ENCODE measurements at regions not wholly inside any gene's neighbourhood (a gene's known extent, or its start where the extent isn't known, plus 50 kb on each side); places are given as distances from the start of the nearest gene placed in this dataset.

DNA sequence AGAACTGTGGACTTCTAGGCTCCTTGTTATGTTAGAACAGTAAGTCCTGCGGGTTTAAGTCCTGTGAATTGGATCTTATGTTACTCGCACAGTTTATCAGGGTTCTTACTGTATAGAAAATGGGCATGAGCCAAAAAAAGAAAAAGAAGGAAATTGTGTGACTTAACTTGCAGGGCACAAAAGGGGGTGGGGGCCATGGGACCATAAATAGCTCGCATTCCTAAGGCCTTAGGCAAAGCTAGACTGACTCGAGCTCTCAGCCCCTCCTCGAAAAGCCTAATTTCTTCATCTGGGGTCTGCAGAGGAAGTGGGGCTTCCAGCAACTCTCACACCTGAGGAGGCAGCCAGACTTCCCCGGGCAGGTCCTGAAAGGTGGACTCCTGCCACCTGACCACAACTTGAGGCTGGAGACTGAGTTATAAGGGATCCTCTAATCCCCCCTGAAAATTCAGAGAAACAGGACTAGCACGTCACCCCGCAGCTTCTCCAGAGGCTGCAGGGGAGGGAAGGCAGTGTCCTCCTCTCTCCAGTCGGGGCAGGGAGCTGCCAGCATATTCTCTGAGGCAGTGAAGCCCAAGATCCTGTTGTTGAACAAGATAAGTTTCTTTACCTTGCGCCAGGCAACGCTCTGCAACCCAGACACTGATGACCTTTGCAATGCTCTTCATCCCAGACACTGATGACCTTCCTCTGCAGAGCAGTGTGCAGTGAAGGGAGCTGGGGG lies 280.5 kb downstream of the PCNX1 start:
- TF ChIP-seq, protein P1, sequence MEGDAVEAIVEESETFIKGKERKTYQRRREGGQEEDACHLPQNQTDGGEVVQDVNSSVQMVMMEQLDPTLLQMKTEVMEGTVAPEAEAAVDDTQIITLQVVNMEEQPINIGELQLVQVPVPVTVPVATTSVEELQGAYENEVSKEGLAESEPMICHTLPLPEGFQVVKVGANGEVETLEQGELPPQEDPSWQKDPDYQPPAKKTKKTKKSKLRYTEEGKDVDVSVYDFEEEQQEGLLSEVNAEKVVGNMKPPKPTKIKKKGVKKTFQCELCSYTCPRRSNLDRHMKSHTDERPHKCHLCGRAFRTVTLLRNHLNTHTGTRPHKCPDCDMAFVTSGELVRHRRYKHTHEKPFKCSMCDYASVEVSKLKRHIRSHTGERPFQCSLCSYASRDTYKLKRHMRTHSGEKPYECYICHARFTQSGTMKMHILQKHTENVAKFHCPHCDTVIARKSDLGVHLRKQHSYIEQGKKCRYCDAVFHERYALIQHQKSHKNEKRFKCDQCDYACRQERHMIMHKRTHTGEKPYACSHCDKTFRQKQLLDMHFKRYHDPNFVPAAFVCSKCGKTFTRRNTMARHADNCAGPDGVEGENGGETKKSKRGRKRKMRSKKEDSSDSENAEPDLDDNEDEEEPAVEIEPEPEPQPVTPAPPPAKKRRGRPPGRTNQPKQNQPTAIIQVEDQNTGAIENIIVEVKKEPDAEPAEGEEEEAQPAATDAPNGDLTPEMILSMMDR (IDR thresholded peaks at IDR 0.05) = no peak
- TF ChIP-seq POLR2AphosphoS5 (IDR thresholded peaks at IDR 0.05) = no peak
- no peak for TF ChIP-seq POLR2A (IDR thresholded peaks at IDR 0.05)

Data from prostate gland (tissue), 2 donors.